OCI-LY7 (cell line): ENCODE measurements at regions not wholly inside any gene's neighbourhood (a gene's known extent, or its start where the extent isn't known, plus 50 kb on each side); places are given as distances from the start of the nearest gene placed in this dataset.

ENCODE experiments used
- EZH2phosphoT487 ChIP-seq: fragments of 200-600 bp; sonication (generic); IDR thresholded peaks from 2 replicates; pipeline ENCODE4 v1.6.1; 2018; ENCODE audit warnings: low read depth, borderline replicate concordance, mild to moderate bottlenecking, mixed run types, antibody characterized with exemption, low read length, moderate library complexity, mixed read lengths
- TF ChIP-seq, protein P1 (sequence below): fragments of 200-600 bp; sonication (generic); conservative IDR thresholded peaks from 2 replicates; pipeline ENCODE4 v1.5.1; 2014; ENCODE audit warnings: mild to moderate bottlenecking, antibody characterized with exemption, low read length, moderate library complexity, mixed read lengths

DNA sequence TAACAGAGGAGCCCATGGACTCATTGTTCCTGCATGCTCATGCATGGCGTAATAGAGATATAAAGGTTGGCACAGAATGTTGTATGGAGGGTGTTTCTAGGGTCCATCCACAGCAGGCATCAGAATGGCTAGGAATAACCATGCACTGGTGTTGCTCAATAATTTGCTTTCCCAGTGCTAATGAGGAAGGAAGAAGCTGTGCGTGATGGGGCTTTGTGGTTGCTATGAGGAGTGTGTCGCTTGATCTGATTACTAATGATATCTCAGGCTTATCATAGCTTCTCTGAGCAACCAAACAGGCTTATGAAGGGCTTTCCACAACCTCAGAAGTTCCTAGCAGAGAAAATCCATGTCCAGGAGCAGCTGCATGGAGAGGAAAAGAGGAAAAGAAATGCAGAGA is 151.3 kb upstream of the TRPC7 start:
- TF ChIP-seq, protein P1, sequence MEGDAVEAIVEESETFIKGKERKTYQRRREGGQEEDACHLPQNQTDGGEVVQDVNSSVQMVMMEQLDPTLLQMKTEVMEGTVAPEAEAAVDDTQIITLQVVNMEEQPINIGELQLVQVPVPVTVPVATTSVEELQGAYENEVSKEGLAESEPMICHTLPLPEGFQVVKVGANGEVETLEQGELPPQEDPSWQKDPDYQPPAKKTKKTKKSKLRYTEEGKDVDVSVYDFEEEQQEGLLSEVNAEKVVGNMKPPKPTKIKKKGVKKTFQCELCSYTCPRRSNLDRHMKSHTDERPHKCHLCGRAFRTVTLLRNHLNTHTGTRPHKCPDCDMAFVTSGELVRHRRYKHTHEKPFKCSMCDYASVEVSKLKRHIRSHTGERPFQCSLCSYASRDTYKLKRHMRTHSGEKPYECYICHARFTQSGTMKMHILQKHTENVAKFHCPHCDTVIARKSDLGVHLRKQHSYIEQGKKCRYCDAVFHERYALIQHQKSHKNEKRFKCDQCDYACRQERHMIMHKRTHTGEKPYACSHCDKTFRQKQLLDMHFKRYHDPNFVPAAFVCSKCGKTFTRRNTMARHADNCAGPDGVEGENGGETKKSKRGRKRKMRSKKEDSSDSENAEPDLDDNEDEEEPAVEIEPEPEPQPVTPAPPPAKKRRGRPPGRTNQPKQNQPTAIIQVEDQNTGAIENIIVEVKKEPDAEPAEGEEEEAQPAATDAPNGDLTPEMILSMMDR = no peak
- no peak for TF ChIP-seq EZH2phosphoT487
